Fibroblast of gingiva (primary cell): ENCODE measurements at regions not wholly inside any gene's neighbourhood (a gene's known extent, or its start where the extent isn't known, plus 50 kb on each side); places are given as distances from the start of the nearest gene placed in this dataset.
A peak's percentile ranks its signal among the peaks of the same experiment; 100 is the strongest.
"Not testable (repeated sequence)": the region's sequence is repeated elsewhere in the genome, so short reads cannot be mapped to it uniquely, and the experiment has no call there.

Experiments used
- DNase-seq: peaks from one replicate; pipeline ENCODE4 v3.0.0-alpha.2; 2011; ENCODE audit warnings: low read depth

DNA sequence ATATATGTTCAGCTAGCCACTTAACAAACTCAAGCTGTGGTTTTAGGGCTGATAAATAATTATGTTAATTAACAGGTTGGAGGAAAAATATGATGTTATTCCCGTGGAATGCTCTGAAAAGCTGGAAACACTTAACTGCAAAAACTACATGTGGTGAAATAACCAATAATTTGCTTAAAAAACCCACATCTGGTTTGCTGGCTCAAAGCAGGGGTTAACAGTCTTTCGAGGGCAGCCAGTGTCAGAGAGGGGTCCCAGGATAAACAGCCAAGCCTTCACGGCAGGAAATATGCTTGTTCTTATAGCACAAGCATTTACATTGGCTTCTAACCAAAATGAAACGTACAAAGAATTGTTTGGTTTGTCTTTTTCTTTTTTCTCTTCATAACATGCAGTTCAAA lies 254.0 kb upstream of the GAS1 start:
- DNase-seq, result peak; percentile 94

GRCh38 chr9:87206064-87206661 lies 258.9 kb upstream of the GAS1 start:
- DNase-seq, result peak; percentile 63

DNA sequence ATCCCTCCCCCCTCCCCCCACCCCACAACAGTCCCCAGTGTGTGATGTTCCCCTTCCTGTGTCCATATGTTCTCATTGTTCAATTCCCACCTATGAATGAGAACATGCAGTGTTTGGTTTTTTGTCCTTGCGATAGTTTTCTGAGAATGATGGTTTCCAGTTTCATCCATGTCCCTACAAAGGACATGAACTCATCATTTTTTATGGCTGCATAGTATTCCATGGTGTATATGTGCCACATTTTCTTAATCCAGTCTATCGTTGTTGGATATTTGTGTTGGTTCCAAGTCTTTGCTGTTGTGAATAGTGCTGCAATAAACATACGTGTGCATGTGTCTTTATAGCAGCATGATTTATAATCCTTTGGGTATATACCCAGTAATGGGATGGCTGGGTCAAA lies 263.4 kb upstream of the GAS1 start:
- not testable (repeated sequence) for DNase-seq

DNA sequence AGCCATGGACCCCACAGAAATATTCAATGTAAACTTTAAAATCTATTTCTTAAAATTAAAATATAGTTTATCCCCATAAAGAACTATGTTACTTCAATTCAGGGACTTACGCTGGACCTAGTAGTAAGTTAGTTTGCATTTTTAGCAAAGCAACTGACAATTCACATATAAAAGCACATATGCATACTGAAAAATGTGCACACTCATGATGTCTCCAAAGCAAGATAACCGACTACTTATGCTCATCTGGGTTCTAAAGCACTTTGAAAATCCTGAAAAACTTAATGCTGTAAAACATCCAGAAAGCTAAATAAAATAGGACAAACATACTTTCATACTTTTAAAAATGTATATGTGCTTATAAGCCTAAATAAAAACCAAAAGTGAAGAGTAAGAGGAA lies 264.4 kb upstream of the GAS1 start:
- DNase-seq, result no peak

GRCh38 chr9:87212605-87213021 lies 265.3 kb upstream of the GAS1 start:
- no peak for DNase-seq

- DNase-seq, result no peak
These were observed 266.6 kb upstream of the GAS1 start for GRCh38 chr9:87213948-87214347.

- no peak for DNase-seq
These were observed 267.7 kb upstream of the GAS1 start for GRCh38 chr9:87214991-87215390.

GRCh38 chr9:87216036-87216435 lies 268.7 kb upstream of the GAS1 start:
- no peak for DNase-seq

DNA sequence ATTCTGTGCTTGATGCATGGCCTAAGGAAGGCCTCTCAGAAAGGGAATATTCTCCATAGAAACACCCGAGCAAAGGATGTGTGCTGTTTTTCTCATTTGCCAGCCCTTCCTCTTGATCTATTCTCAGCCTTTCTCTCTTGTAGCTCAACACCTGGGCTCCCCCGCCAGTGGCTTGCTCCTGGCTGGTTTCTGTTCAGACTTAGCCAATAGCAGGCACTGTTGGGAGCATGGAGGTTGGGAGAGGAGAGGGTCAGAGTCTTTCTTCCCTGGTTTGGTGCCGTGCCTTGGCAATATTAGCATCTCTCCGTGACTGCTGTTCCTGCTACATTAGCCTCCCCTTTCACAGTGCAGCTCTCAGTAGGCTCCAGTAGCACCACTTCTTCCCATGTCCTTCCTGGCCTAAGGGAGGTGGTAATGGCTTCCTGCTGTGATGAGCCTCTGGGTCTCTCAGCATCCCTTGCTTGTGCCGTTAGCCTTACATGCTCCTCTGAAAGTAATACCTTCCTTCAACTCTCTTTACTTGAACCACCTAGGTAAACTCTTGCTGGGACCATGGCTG lies 269.7 kb upstream of the GAS1 start:
- no peak for DNase-seq

GRCh38 chr9:87223392-87224246 lies 274.0 kb upstream of the DAPK1 start:
- DNase-seq, result peak; percentile 40

GRCh38 chr9:87226896-87227295 lies 270.8 kb upstream of the DAPK1 start:
- no peak for DNase-seq

GRCh38 chr9:87227456-87227855 lies 270.2 kb upstream of the DAPK1 start:
- no peak for DNase-seq

GRCh38 chr9:87229108-87229507 lies 268.6 kb upstream of the DAPK1 start:
- no peak for DNase-seq

- DNase-seq, result no peak
These were observed 264.2 kb upstream of the DAPK1 start for GRCh38 chr9:87233431-87233830.

GRCh38 chr9:87233899-87234455 lies 263.7 kb upstream of the DAPK1 start:
- DNase-seq, result no peak

DNA sequence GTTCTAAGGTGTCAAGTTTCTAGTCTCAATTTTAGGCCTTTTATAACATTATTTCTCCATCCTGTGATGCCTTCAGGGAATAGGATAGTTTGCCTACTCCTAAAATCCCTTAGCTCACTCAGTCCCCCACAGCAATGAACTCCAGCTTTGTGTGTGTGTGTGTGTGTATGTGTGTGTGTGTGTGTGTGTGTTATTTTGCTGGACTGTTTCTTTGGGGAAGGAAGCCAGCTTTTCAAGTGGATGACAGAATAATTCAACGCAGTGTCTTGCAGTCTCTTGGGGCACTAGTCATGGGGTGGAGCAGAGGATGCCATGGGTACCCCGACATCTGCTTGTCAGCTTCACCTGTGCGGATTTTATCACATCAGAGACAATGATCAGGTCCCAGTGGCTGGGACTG lies 262.8 kb upstream of the DAPK1 start:
- no peak for DNase-seq

DNA sequence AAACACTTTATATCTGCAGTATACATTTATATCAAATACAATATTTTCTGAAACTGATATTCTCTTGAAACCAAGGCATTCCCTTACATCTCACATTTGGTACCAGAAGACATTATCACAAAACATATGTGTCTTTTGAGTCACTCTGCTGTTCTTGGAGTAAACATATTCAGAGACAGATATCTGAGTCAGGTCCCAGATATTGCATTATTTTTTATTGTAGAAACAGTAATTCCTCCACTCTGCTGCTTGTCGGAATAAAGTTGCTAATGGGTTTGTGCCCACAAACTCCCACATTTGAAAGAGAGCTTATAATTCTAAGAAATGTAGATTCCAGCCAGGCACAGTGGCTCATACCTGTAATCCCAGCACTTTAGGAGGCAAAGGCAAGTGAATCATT lies 261.1 kb upstream of the DAPK1 start:
- DNase-seq, result peak; percentile 7

- DNase-seq, result no peak
These were observed 260.3 kb upstream of the DAPK1 start for GRCh38 chr9:87237336-87237735.

- DNase-seq, result peak; percentile 52
These were observed 259.1 kb upstream of the DAPK1 start for GRCh38 chr9:87238545-87238944.

DNA sequence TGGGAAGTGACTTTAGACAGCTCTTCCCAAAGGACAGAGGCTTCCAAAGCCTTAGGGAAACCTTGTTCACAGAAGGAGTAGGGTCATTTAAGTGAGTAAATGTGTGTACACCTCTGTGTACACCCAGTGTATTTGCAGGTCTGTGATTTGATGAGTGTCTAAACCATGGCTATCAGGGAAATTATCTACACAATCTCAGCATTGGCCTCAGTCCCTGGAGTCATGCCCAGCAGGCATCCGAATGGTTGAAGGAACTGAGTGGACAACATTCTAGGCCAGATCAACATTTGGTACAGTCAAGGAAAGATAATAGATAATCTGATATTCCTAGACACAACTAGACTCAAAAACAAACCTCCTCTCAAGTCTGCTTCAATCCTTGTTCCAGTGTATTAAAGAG lies 258.4 kb upstream of the DAPK1 start:
- no peak for DNase-seq

DNA sequence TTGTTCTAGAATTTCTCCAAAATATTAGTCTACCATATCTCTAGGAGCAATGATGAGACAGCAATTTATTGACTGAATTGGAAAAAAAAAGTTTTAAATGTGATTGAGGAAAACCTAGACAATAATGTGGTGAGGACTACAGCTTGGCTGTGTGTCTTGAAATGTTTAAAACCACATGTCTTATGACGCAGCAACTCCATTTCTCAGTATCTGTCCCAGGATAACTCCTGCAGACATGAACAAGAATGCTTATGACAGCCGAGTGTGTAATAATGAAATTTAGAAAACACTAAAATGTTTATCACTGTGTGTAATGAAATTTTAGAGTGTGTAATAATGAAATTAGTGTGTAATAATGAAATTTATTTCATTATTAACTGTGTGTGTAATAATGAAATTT lies 254.1 kb upstream of the DAPK1 start:
- peak; percentile 49 for DNase-seq

DNA sequence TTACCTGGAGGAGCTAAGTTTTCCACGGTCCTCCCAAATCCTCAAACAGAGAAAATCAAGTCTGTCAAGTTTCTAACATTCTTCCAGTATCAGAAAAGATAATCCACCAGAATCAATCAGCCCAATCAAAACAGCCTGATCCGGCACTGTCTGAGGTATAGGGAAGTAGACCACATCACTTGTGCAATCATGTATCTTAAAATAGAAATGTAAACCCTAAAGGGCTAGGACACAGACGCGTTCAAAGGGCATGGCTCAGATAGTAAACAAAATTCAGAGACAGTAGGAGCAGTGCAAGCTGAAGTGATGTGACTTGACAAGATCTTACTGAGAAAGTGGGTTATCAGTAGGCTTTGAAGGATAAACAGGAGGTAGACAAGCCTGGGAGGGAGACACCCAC lies 252.4 kb upstream of the DAPK1 start:
- DNase-seq, result no peak

DNA sequence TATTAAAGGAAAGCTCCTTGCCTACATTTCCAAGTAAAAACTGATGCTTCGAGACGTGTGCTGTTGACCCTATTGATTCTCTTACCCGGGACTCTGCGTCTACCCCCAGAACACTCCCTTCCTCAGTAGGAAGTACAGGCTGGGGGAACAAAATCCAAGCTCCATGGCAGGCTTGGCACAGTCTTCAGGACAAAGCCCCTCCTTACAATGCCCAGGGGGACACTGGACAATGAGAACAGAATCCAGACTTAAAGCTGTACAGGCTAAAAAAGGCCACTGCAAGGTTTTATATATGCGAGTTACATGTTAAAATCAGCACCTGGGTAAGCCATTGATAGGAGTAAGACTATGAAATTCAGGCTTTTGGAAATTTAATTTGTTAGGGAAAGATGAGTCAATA lies 250.6 kb upstream of the DAPK1 start:
- DNase-seq, result no peak
